AG08395 (cell line): ENCODE measurements at regions not wholly inside any gene's neighbourhood (a gene's known extent, or its start where the extent isn't known, plus 50 kb on each side); places are given as distances from the start of the nearest gene placed in this dataset.

Source experiments
- DNase-seq: peaks from one replicate; pipeline ENCODE4 v3.0.0; 2012; ENCODE audit warnings: mixed read lengths, low spot score

DNA sequence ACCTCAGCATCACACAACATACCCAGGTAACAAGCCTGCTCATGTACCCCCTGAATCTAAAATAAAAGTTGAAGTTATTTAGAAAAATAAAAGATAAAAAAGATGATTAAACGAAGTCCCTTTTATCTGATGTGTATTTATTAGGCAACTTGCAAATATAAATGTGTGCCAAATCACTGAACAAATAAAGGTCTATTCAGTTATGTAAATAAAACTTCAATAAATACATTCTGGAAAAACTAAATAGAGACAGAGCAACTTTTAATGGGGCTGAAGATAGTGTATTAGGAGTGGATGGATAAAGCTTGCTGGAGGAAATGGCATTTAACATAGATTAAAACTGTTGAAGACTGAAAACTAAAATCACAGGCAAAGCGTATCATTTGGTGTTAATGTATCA is 678.0 kb upstream of the GRM7 start:
- DNase-seq, result no peak

DNA sequence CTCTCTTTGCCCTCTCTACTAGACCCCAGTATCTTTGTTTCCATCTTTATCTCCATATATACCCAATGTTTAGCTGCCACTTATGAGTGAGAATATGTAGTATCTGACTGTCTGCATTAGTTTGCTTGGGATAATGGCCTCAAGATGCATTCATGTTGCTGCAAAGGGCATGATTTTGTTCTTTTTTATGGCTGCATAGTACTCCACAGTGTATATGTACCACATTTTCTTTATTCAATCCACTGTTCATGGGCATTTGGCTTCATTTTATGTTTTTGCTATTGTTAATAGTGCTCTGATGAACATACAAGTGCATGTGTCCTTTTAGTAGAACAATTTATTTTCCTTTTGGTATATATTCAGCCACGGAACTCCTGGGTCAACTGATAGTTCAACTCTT is 671.5 kb upstream of the GRM7 start:
- no peak for DNase-seq

GRCh38 chr3:6204891-6205290 is 656.0 kb upstream of the GRM7 start:
- DNase-seq, result no peak

DNA sequence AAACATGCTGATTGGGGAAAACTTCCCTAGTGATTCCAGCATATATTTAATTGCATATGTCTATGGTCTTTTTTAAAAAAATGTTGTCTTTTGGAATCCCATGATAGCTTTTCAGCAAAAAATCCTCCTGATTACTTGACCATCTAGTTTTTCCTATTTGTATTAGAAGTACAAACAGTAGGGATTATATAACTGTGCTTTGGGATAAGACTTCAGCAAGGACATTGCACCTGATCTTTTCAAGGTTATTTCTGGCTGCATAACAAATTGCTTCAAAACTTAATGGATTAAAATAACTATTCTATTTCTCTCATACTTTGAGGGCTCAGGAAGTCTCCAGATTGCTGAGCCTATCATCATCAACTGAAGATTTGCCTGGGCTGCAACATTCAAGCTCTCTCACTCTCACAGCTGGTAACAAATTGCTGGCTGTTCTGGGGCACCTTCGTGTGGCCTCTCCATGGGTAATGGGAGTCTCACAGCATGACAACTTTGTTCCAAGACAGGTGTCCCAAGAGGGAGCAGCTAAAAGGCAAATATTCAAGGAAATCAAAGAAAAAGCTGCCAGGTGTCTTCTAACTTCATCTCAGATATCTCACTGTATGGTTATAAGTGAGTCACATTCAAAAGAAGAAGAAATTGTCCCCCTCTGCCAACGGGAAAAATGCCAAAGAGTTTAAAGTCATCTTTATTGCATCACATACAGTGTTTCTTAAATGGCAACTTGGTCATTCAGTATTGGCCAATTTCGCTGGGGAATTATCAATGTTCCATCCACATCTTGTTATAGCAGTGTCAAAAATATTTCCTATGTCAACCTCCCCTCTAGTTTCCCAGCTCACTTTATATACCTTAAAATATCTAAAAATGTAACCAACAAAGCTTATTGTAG is 644.5 kb upstream of the GRM7 start:
- DNase-seq, result no peak

- no peak for DNase-seq
Measured at GRCh38 chr3:6220447-6220846, 640.5 kb upstream of the GRM7 start.

- DNase-seq, result no peak
Measured at GRCh38 chr3:6222069-6222468, 638.8 kb upstream of the GRM7 start.

- DNase-seq, result no peak
Measured at GRCh38 chr3:6223572-6223971, 637.3 kb upstream of the GRM7 start.

DNA sequence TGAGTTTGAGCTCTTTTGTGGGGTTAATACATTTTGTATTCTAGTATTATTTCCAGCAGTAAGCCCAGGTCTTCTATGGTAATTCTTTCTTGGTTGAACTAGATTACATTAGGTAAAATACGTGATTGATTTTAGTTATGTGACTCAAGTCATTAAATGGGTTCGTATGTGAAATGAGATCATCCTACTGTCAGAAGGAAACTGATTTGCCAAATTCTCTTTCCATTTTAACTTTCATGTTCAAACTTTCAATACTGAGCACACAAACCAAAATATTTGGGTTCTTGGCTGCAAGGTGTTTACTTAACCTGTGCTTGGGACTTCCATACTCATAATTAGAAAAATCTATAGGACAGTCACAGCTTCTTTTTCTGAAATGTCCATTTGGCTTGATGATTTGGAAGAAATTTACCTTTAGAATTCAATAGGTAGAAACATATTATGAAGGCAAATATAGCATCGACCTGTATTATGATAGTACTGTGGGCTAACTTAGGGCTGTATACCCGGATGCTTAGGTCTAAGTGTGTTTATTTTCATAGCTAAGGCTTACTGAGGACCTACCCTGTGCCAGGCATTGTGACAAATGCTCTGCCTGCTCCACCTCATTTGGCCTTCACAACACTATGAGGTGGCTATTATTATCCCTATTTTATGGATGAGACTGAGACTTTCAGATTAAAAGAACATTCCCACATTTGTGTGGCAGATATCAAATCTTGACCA is 631.8 kb upstream of the GRM7 start:
- DNase-seq, result no peak

DNA sequence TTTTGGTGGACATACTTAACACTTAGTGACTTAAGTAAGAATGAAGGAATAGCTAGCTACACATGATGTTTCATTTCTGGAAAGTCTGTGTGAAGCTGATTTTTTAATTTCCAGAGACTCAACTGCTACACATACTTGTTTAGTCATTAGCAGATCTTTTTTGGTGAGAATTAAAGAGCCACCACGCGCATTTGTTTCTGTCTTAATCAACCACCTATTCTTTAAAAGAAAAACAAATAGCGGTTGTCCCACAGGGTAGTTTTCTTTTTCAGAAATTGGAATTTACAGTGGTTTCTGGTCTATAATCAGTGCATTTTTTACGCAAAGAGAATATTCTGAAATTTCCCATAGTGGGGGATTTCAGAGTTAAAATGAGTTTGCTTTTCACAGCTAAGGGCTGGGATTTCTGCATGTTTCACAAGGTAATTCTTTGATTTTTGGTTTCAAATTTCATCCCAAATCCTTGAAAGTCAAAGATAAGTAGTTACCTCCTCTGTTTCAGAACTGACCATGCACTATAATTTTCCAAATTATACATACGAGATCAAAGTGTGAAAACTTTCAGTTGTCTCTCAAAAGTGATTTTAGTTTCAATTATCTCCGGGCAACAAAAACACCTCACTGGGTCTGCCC is 631.0 kb upstream of the GRM7 start:
- no peak for DNase-seq

- DNase-seq, result no peak
Measured at GRCh38 chr3:6242104-6242503, 618.8 kb upstream of the GRM7 start.

- no peak for DNase-seq
Measured at GRCh38 chr3:6248528-6248927, 612.4 kb upstream of the GRM7 start.

DNA sequence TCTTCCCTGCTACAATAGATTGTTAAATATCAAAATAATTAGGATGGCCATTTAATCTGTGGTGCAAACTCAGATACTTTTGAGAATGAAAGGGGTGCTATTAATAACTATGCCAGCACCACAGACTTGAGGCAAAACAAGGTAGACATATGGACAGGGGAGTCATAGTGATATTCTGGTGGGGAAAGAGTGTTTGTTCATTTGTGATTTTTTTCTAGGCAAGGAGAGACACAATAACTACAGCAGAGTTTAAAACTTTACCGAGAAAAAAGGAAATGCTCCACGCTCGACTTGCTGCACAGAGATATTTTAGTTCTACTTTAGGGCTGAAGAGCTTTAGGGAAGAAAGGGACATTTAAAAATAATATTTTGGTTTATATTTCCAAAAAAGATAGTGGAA is 611.2 kb upstream of the GRM7 start:
- DNase-seq, result no peak

DNA sequence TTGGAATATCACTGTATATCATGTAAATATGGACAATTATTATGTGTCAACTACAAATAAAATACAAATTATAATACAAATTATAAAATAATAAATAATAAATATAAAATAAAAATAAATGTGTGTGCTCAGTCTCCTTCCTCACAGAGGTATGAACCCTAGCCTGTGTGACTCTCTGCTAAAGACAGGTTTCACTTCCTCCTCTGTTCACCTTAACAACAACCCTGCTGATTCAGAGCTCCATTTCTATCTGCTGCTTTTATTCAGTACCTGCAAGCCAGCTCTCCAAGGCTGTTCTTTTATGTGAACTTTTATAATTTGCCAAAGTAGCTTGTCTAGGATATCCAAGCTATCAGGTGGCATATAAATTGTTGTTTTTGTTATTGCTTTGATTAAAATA is 610.7 kb upstream of the GRM7 start:
- no peak for DNase-seq

DNA sequence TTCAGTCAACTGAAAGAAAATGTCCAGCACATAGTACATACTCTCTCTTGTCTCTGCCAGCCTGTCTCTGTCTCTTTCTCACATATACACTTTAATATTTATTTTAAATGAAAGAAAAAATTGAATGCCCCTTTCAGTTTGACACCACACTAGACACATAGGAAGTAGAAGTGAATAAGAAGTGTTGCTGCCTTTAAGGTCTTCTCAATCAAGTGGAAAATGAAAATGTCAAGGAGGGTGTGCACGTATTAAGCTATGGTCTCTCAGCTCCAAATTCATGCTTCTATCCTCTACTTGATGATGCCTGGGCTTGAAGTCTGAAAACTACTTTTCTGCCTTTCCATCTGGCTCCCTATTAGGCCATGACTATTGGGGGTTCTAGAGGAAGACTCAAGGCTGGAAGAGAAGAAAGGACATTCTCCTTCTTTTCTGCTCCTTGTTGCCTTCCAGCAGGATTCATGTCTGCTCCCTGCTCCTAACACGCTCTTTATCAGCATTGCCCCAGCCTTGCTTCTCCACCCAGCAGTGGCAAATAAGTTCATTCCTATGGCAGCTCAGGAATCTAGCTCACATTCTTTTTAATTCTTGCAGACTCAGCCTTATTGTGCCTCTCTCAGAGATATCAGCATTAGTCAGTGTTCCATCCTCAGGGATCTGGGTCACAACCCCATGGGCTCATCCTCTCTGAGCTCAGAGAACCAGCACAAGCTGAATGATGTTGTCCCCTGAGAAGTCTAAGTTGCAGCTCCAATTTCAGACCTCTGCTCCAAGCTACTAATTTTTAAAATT is 609.1 kb upstream of the GRM7 start:
- no peak for DNase-seq

GRCh38 chr3:6254490-6254889 is 606.4 kb upstream of the GRM7 start:
- no peak for DNase-seq

DNA sequence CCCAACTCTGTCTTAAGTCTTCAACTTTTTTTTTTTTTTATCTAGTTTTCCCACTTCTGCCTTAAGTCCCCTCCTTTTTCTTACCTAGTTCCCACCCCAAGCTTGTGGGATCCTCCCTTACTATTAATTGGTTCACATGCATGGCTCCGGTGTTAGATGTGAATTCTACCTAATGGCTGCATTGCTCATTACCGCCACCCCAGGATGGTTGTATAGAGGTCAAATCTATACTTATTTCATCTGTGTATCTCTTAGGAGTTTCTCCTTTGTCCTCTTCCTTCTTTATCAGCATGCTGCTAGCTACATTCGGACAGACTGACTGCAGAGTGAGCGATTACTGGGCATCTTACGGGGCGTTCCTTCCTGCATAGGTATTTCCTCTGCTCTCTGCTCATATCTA is 605.7 kb upstream of the GRM7 start:
- no peak for DNase-seq

DNA sequence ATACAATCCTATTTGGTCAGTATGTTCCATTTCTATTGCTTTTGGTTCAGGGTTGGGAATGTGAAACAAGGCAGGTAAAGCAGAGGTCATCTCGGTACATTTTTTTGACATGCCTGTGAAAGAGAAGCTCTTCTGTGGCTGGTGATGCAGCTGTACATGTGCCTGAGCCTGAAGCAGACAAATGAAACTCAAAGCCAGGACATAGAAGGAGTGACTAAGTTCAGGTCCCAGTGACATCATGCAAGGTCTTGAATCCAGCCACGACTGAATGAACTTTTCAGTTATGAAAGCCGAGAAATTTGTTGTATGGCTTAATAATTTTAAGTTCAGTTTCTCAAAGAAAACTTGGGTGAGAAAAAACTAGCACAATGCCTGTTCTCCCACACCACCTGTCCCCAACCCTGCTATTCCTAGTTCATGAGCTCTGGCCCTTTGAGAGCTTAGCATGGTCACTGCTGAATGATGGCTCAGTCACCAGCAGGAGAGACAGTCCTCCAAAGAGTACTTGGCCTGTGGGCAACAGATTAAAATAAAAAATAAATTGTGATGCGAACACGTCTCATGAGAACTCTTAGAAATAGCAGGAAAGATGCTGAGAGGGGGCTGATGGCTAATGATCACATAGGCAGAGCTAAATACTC is 600.2 kb upstream of the GRM7 start:
- DNase-seq, result no peak

DNA sequence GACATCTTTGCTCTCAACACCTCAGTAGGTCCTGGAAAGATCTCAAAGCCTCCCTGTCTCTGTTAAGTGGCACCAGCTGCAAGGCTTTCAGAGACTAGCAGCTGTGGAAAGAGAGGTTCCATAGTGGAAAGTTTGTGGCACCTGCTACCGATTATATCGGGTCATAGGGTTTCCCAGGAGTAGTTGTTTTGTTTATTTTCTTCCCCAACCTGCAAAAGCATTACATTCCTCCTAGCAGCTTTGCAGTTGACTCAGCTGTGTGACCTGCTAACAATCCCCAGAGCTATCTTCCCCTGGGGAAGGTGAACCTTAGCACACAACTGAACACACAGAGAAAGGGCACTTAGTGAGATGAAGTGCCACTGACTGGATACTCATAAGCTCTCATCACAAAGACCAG is 598.9 kb upstream of the GRM7 start:
- DNase-seq, result no peak

DNA sequence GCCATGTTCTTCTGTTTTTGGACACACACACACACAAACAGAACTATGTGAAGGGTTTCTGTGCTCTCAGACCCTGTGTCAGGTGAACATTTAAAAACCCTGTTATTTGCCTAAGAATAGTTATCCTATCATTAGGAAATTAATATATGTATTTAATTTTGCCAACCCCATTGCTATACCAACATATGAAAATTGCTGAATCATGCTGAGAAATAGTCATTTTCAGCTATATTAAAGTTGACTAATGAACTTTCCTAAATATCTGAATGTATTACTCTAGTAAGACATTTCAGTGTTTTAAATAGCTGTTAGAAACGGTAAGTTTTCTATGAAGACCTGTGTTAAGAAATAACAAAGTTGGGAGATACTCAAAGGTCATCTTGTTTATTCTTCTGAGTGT is 596.9 kb upstream of the GRM7 start:
- DNase-seq, result no peak

GRCh38 chr3:6264906-6265305 is 596.0 kb upstream of the GRM7 start:
- no peak for DNase-seq

GRCh38 chr3:6266135-6266534 is 594.8 kb upstream of the GRM7 start:
- DNase-seq, result no peak

- DNase-seq, result no peak
Measured at GRCh38 chr3:6273878-6274277, 587.0 kb upstream of the GRM7 start.
